Activated T-cell treated with anti-CD3 and anti-CD28 coated beads for 24 hours (primary cell): ENCODE measurements at regions not wholly inside any gene's neighbourhood (a gene's known extent, or its start where the extent isn't known, plus 50 kb on each side); places are given as distances from the start of the nearest gene placed in this dataset.
"Not testable (repeated sequence)": the region's sequence is repeated elsewhere in the genome, so short reads cannot be mapped to it uniquely, and the experiment has no call there.

Source experiments
- DNase-seq: peaks from one replicate; pipeline ENCODE4 v3.0.0-alpha.2; 2020; ENCODE audit warnings: low read depth

- no peak for DNase-seq
Measured at GRCh38 chr2:8121022-8121825, 560.6 kb upstream of the ID2 start.

- DNase-seq: no peak
Measured at GRCh38 chr2:8121826-8122513, 559.9 kb upstream of the ID2 start.

GRCh38 chr2:8122520-8122919 is 559.3 kb upstream of the ID2 start:
- no peak for DNase-seq

- no peak for DNase-seq
Measured at GRCh38 chr2:8123464-8123863, 558.4 kb upstream of the ID2 start.

- DNase-seq: no peak
Measured at GRCh38 chr2:8125741-8126711, 555.8 kb upstream of the ID2 start.

GRCh38 chr2:8126783-8127182 is 555.1 kb upstream of the ID2 start:
- no peak for DNase-seq

- not testable (repeated sequence) for DNase-seq
Measured at GRCh38 chr2:8131423-8131822, 550.4 kb upstream of the ID2 start.

- DNase-seq: no peak
Measured at GRCh38 chr2:8132351-8132831, 549.5 kb upstream of the ID2 start.

- no peak for DNase-seq
Measured at GRCh38 chr2:8132879-8133278, 549.0 kb upstream of the ID2 start.

- DNase-seq: no peak
Measured at GRCh38 chr2:8133363-8133762, 548.5 kb upstream of the ID2 start.

GRCh38 chr2:8133913-8134472 is 547.9 kb upstream of the ID2 start:
- no peak for DNase-seq

GRCh38 chr2:8134473-8134932 is 547.4 kb upstream of the ID2 start:
- no peak for DNase-seq

- DNase-seq: no peak
Measured at GRCh38 chr2:8134985-8135682, 546.7 kb upstream of the ID2 start.

- DNase-seq: no peak
Measured at GRCh38 chr2:8137801-8138200, 544.1 kb upstream of the ID2 start.

- DNase-seq: no peak
Measured at GRCh38 chr2:8138525-8138922, 543.3 kb upstream of the ID2 start.

- no peak for DNase-seq
Measured at GRCh38 chr2:8138923-8139667, 542.8 kb upstream of the ID2 start.

GRCh38 chr2:8139668-8140200 is 542.1 kb upstream of the ID2 start:
- no peak for DNase-seq

GRCh38 chr2:8141079-8141707 is 540.7 kb upstream of the ID2 start:
- no peak for DNase-seq

GRCh38 chr2:8141780-8142179 is 540.1 kb upstream of the ID2 start:
- DNase-seq: no peak

- no peak for DNase-seq
Measured at GRCh38 chr2:8142461-8142860, 539.4 kb upstream of the ID2 start.
